HG02759 (cell line): ENCODE measurements at regions not wholly inside any gene's neighbourhood (a gene's known extent, or its start where the extent isn't known, plus 50 kb on each side); places are given as distances from the start of the nearest gene placed in this dataset.
"Not testable (repeated sequence)": the region's sequence is repeated elsewhere in the genome, so short reads cannot be mapped to it uniquely, and the experiment has no call there.

Experiments used
- ATAC-seq: cut with Tn5 transposase; IDR thresholded peaks from one replicate; pipeline ENCODE4 v1.9.1; 2021; ENCODE audit warnings: mild to moderate bottlenecking, moderate library complexity; ENCODE audit not compliant: unreplicated experiment

DNA sequence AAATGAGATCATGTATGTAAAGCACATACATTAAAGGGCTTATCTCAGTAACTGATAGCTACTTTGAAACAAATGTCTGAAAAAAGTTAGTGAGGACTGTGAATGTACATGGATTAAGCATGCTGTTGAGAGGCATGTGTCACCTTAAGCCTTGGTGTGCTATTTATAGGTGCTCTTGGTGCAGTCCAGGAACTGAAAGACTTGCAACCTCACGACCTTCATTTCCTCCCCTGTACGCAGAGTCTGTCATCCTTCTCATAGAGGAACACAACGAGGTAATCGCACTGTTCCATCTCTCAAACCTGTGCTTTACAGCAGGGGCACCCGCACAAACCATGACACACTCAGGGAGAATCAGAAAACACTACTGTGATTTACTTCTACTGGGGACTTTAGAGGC, 65.6 kb downstream of the UFM1 start:
- ATAC-seq = peak; percentile 98

GRCh38 chr13:38417241-38417640, 67.6 kb downstream of the UFM1 start:
- ATAC-seq = no peak

DNA sequence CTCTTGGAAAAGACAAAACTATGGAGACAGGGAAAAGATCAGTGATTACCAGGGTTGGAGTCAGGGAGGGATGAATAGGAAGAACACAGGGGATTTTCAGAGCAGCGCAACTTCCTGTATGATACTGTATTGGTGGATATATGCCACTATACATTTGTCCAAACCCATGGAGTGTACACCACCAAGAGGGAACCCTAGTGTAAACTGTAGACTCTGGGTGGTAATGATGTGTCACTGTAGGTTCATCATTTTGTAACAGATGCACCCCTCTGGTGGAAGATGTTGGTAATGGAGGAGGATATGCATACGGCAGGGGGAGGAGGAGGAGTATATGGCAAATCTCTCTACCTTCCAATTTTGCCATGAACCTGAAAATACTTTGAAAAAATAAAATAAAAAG, 68.1 kb downstream of the UFM1 start:
- peak; percentile 58 for ATAC-seq

DNA sequence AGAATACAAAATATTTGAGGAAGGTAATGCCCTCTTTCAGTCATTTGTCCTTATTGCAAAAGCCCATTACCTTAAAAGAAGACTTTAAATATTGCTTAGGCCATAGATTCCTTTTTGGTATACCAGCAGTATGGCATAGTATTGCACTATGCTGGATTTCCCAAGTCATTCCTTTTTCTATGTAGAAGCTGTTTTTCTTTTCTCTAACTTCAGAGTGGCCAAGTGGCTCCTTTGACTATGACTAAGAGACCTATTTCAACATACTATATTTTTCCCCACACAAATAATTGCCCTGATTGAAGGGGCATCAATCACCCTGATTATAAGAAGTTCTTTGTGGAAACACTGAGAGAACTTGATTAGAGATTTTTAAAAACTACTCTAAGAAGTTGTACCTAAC, 68.6 kb downstream of the UFM1 start:
- ATAC-seq = no peak

- ATAC-seq = no peak
Observed at GRCh38 chr13:38419312-38419873, 69.7 kb downstream of the UFM1 start.

DNA sequence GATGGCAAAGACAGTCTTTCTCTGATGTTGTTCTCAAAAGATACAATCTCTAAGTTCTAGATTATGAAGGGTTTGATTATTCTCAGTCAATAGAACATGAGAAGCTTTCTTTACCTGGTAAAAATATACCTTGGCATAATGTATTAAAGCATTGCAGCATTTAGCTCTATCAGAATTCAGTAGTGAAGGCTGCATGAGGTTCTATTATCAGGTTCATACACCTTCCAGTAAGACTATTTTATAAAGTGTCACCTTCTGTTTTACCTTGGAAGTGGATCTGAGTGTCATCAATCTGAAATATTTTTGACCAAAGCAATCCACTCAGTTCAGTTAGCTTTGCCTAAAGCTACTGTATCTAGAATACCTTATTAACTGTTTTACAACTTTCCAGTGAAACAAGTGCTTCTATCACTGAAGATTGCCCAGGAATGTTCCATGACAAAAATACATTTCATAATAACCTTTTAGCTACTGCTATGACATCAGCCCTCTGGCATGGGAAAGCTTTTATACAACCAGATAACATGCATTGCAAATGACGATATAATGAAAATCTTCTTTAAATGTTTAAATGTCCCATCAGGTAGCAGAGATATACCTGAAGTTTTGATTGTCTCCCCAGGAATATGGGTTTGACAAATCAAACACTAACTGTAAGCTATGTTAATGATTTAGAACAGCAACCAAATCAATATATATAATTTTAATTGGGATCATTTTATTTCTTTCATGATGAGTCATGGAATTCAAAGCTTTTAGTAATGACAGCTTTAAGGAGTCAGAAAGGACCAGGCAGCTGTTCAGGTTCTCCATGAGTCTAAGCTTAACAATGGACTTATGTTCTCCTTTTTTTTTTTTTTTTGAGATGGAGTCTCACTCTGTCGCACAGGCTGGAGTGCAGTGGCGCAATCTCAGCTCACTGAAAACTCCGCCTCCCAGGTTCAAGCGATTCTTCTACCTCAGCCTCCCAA, 72.2 kb downstream of the UFM1 start:
- no peak for ATAC-seq

DNA sequence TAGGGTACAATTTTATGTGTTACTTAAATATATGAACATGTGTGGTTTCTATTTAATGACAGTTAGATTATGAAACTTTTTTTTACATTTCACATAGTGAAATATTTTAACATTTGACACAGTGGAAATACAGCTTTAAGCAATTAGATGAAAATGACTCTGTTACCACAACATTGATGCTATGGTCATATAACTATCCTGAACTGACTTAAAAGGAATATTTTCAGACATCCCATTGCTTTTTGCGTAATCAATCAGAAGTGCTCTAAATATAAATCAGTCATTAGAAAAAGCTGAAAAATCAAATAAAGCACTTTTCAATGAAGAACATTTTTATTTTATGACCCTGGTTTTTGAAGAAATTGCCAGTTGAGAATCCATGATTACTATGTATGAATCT, 80.3 kb downstream of the UFM1 start:
- no peak for ATAC-seq

- no peak for ATAC-seq
Observed at GRCh38 chr13:38430796-38431195, 81.1 kb downstream of the UFM1 start.

DNA sequence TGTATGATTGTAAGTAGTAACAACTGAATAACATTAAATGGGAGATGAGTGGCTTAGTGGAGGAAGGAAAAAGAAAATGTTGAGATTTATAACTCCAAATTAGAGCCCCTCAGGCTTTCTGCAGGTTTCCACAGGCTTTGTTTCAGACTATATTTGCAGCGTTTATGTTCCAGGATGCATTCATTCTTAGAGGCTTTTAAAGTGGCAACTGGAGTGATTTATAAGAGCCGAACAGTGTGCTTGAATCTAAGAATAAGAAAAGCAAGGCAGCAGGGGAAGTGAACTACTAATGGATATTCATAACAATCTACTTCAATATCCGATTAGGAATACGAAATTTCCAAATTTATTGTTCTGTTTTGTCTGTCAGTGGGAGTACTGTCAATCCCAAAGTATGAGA, 91.0 kb downstream of the UFM1 start:
- ATAC-seq = no peak

GRCh38 chr13:38444904-38445303, 95.3 kb downstream of the UFM1 start:
- no peak for ATAC-seq

DNA sequence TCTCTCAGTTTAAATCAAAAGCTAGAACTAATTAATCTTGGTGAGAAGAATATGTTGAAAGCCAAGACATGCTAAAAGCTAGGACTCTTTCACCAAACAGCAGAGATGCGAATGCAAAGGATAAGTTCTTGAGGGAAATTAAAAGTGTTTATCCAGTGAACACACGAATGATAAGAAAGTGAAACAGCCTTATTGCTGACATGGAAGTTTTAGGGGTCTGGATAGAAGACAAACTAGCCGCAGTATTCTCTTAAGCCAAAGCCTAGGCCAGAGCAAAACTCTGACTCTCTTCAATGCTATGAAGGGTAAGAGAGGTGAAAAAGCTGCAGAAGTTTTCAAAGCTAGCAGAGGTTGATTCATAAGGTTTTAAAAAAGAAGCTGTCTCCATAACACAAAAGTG, 103.0 kb downstream of the UFM1 start:
- no peak for ATAC-seq

- no peak for ATAC-seq
Observed at GRCh38 chr13:38462605-38463004, 113.0 kb downstream of the UFM1 start.

GRCh38 chr13:38463048-38463447, 113.4 kb downstream of the UFM1 start:
- ATAC-seq = no peak

DNA sequence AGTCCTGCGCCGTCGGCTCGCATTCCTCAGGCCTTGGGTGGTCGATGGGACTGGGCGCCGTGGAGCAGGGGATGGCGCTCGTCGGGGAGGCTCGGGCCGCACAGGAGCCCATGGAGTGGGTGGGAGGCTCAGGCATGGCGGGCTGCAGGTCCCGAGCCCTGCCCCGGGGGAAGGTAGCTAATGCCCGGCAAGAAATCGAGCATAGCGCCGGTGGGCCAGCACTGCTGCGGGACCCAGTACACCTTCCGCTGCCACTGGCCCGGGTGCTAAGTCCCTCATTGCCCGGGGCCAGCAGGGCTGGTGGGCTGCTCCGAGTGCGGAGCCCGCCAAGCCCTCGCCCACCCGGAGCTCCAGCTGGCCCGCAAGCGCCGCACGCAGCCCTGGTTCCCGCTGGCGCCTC, 122.8 kb downstream of the UFM1 start:
- not testable (repeated sequence) for ATAC-seq

- ATAC-seq = no peak
Observed at GRCh38 chr13:38473305-38473704, 123.7 kb downstream of the UFM1 start.

- no peak for ATAC-seq
Observed at GRCh38 chr13:38477676-38478075, 128.0 kb downstream of the UFM1 start.

- ATAC-seq = no peak
Observed at GRCh38 chr13:38483623-38484022, 134.0 kb downstream of the UFM1 start.

GRCh38 chr13:38490657-38491056, 141.0 kb downstream of the UFM1 start:
- no peak for ATAC-seq

DNA sequence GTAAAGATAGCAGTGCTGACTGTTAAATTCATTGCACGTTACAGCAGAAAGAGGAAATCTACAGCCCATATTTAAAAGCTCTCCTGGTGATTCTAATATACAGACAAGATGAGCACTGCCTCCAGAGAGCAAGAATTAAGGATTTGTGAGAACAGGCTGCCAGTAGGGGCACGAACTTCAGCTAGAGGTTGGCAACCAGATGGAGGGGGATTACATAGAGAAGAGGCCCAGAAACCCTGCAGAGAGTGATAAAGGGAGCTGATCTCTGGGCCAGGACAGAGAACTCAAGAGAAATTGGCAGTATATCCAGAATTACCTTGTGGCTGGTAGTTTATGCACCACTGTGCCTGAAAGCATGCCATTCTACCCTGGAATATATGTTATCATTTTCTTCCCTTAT, 144.8 kb downstream of the UFM1 start:
- no peak for ATAC-seq

- no peak for ATAC-seq
Observed at GRCh38 chr13:38496917-38497316, 147.3 kb downstream of the UFM1 start.

GRCh38 chr13:38498271-38498670, 148.6 kb downstream of the UFM1 start:
- no peak for ATAC-seq

GRCh38 chr13:38514575-38514974, 164.9 kb downstream of the UFM1 start:
- no peak for ATAC-seq
